WTC11 (cell line): ENCODE measurements at regions not wholly inside any gene's neighbourhood (a gene's known extent, or its start where the extent isn't known, plus 50 kb on each side); places are given as distances from the start of the nearest gene placed in this dataset.

Source experiments
- SP1 ChIP-seq: sonication (generic); formaldehyde crosslinking; conservative IDR thresholded peaks from 2 replicates; pipeline ENCODE4 v1.8.1; 2022; ENCODE audit warnings: missing genetic modification reagents
- ZNF121 ChIP-seq: sonication (generic); formaldehyde crosslinking; IDR thresholded peaks from 2 replicates; pipeline ENCODE4 v1.8.0; 2023; ENCODE audit warnings: missing genetic modification reagents
- ZNF232 ChIP-seq: sonication (generic); formaldehyde crosslinking; IDR thresholded peaks from 2 replicates; pipeline ENCODE4 v1.8.0; 2022; ENCODE audit warnings: mild to moderate bottlenecking, missing genetic modification reagents
- TF ChIP-seq, protein P1 (sequence below): fragments of 250-450 bp; sonication (Bioruptor Pico); IDR thresholded peaks from 2 replicates; pipeline ENCODE4 v1.9.0; 2021; ENCODE audit warnings: mild to moderate bottlenecking, borderline replicate concordance
- TF ChIP-seq, protein P2 (sequence below): sonication (generic); formaldehyde crosslinking; IDR thresholded peaks from 2 replicates; pipeline ENCODE4 v1.8.0; 2022; ENCODE audit warnings: mild to moderate bottlenecking, missing genetic modification reagents
- TF ChIP-seq, protein P3 (sequence below): sonication (generic); formaldehyde crosslinking; IDR thresholded peaks from 2 replicates; pipeline ENCODE4 v1.8.1; 2022; ENCODE audit warnings: low read depth, mild to moderate bottlenecking, moderate library complexity, missing genetic modification reagents, borderline replicate concordance
- TF ChIP-seq, protein P4 (sequence below): fragments of 200-600 bp; IDR thresholded peaks from 2 replicates; pipeline ENCODE4 v1.8.0; 2022; ENCODE audit warnings: antibody characterized with exemption

DNA sequence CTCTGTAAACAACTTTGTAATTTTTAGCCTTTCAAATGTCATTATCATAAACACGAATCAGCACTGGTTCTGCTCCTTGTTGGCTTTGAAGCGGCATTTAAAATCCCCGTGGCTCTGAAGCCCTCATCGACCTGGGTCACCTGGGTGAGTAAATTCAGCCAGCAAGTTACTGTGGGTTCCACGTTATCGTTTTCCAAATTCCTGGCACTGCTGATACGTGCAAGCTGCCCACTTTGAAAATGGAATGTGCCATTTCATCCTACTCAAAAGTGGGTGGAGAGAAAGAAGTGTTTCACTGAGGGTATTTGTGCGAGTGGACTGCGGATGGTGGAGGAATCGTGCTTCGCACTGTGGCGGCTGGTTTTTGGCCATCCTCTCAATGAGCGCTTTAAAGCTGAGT lies 281.7 kb downstream of the KLF6 start:
- TF ChIP-seq, protein P1, sequence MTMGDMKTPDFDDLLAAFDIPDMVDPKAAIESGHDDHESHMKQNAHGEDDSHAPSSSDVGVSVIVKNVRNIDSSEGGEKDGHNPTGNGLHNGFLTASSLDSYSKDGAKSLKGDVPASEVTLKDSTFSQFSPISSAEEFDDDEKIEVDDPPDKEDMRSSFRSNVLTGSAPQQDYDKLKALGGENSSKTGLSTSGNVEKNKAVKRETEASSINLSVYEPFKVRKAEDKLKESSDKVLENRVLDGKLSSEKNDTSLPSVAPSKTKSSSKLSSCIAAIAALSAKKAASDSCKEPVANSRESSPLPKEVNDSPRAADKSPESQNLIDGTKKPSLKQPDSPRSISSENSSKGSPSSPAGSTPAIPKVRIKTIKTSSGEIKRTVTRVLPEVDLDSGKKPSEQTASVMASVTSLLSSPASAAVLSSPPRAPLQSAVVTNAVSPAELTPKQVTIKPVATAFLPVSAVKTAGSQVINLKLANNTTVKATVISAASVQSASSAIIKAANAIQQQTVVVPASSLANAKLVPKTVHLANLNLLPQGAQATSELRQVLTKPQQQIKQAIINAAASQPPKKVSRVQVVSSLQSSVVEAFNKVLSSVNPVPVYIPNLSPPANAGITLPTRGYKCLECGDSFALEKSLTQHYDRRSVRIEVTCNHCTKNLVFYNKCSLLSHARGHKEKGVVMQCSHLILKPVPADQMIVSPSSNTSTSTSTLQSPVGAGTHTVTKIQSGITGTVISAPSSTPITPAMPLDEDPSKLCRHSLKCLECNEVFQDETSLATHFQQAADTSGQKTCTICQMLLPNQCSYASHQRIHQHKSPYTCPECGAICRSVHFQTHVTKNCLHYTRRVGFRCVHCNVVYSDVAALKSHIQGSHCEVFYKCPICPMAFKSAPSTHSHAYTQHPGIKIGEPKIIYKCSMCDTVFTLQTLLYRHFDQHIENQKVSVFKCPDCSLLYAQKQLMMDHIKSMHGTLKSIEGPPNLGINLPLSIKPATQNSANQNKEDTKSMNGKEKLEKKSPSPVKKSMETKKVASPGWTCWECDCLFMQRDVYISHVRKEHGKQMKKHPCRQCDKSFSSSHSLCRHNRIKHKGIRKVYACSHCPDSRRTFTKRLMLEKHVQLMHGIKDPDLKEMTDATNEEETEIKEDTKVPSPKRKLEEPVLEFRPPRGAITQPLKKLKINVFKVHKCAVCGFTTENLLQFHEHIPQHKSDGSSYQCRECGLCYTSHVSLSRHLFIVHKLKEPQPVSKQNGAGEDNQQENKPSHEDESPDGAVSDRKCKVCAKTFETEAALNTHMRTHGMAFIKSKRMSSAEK (CRISPR knock-in tag): no peak
- TF ChIP-seq SP1: no peak
- no peak for TF ChIP-seq ZNF121
- TF ChIP-seq, protein P2, sequence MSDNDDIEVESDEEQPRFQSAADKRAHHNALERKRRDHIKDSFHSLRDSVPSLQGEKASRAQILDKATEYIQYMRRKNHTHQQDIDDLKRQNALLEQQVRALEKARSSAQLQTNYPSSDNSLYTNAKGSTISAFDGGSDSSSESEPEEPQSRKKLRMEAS (CRISPR knock-in tag): no peak
- TF ChIP-seq, protein P3, sequence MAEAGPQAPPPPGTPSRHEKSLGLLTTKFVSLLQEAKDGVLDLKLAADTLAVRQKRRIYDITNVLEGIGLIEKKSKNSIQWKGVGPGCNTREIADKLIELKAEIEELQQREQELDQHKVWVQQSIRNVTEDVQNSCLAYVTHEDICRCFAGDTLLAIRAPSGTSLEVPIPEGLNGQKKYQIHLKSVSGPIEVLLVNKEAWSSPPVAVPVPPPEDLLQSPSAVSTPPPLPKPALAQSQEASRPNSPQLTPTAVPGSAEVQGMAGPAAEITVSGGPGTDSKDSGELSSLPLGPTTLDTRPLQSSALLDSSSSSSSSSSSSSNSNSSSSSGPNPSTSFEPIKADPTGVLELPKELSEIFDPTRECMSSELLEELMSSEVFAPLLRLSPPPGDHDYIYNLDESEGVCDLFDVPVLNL (CRISPR knock-in tag): no peak
- TF ChIP-seq ZNF232 (CRISPR knock-in tag): no peak
- TF ChIP-seq, protein P4, sequence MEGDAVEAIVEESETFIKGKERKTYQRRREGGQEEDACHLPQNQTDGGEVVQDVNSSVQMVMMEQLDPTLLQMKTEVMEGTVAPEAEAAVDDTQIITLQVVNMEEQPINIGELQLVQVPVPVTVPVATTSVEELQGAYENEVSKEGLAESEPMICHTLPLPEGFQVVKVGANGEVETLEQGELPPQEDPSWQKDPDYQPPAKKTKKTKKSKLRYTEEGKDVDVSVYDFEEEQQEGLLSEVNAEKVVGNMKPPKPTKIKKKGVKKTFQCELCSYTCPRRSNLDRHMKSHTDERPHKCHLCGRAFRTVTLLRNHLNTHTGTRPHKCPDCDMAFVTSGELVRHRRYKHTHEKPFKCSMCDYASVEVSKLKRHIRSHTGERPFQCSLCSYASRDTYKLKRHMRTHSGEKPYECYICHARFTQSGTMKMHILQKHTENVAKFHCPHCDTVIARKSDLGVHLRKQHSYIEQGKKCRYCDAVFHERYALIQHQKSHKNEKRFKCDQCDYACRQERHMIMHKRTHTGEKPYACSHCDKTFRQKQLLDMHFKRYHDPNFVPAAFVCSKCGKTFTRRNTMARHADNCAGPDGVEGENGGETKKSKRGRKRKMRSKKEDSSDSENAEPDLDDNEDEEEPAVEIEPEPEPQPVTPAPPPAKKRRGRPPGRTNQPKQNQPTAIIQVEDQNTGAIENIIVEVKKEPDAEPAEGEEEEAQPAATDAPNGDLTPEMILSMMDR: no peak
